ENCODE measurements at regions not wholly inside any gene's neighbourhood (a gene's known extent, or its start where the extent isn't known, plus 50 kb on each side); places are given as distances from the start of the nearest gene placed in this dataset.

- TF ChIP-seq CTCF (IDR thresholded peaks at IDR 0.05; ENCODE audit: low read depth, low read length, poor library complexity, severe bottlenecking) (no peak), EZH2phosphoT487 (IDR thresholded peaks at IDR 0.05; ENCODE audit: borderline replicate concordance, low read length) (no peak)
These were observed 160.9 kb upstream of the PIK3R1 start for GRCh38 chr5:68054638-68055037.

Measured in DOHH2 (cell line).